Globus pallidus (tissue), 1 donor: ENCODE measurements at regions not wholly inside any gene's neighbourhood (a gene's known extent, or its start where the extent isn't known, plus 50 kb on each side); places are given as distances from the start of the nearest gene placed in this dataset.

Source experiments
- DNase-seq: peaks from one replicate; pipeline ENCODE4 v3.0.0-alpha.2; 2015; ENCODE audit warnings: low spot score

DNA sequence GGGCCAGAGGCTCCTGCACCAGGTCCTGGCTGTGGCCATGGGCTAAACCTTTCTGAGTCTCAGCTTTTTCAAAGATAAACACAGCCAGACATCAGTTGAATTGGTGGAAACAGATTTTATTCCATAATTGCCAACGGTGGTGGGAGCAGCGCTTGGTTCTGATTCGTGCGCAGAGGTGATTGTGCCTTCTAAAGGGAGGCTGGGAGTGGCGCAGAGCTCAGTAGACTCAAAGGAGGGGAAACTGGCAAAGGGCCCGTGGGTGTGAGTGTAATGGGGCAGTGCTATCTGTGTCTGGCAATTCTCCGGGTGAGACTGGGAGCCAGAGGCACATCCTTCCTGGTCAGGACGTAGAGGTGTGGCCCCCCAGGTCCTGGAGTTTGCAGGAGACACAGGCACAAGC is 169.4 kb upstream of the PPP1R26 start:
- no peak for DNase-seq

DNA sequence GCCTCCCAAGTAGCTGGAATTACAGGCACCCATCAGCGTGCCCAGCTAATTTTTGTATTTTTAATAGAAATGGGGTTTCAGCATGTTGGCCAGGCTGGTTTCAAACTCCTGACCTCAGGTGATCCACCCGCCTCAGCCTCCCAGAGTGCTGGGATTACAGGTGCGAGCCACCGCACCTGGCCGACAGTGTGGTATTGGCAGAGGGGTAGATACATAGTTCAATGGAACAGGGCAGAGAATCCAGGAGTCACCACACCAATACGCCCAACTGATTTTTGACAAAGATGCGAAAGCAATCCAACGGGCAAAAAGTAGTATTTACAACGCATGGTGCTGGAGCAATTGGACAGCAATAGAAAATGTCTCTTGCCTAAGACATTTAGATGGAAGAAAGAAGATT is 164.0 kb upstream of the PPP1R26 start:
- DNase-seq: no peak

DNA sequence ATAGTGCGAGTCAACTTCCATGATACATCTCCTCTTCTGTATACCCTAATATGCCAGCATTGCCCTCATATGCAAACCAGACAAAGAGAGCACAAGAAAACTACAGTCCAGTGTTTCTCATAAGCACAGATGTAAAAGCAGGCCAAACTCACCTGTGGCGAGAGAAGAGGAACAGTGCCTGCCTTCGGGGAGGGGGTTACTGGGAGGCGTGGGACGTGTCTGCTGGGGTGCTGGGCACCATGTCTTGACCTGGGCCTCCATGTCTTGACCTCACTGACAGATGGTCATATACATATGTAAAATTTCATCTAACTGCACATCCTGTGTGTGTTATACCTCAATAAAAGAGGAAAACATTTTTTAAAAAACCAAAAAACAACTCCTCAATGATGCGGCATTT is 159.3 kb upstream of the PPP1R26 start:
- no peak for DNase-seq

DNA sequence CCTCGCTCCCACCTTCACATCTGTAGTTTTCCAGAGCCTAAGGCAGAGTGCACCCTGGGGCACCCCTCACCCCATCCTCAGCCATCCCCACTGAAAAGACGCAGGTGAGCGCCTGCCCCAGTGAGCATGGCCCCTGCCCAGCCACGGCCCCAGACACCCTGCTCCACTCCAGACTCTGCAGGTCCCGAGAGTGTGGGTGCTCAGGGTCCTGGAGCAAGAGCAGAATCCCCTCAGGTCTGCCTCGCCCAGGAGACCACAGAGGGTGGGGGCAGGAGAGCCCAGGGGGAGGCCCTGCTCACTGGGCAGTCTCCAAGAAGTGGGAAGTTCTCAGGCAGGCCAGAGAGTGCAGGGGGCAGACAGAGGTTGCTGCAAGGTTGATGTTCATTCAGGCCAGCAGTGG is 158.6 kb upstream of the PPP1R26 start:
- no peak for DNase-seq

DNA sequence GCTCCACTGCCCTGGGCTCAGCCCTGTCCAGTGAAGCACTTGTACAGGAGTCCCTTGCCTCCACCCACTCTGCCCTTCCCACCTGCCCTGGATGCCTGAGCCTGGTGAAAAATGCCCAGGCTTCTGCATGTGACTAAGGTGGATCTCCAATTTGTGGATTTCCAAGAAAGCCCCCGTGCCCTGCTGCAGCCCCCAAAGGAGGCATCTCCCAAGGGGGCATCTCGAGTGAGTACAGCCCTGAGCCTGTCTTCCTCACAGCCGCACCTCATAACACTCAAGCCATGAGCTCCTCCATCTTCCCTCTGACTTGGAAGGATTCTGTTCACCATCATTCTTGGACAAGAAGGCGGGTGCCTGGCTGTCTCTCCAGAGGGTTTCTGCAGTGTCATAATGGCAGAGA is 158.0 kb upstream of the PPP1R26 start:
- no peak for DNase-seq

DNA sequence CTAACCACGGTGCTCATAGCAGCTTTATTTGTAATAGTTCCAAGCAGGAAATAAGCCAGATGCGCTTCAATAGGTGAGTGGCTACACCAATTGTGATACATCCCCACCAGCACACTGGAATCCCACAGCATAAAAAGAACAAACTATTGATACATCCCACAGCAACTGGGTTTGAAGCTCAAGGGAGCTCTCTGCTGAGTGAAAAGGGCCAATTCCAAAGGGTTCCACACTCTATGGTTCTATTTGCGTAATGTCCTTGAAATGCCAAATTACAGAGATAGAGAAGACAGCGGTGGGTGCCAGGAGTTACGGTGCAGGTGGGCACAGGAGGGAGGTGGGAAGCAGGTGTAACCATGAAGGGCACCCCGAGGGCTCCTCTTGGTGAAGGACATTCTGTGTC is 155.3 kb upstream of the PPP1R26 start:
- DNase-seq: no peak

DNA sequence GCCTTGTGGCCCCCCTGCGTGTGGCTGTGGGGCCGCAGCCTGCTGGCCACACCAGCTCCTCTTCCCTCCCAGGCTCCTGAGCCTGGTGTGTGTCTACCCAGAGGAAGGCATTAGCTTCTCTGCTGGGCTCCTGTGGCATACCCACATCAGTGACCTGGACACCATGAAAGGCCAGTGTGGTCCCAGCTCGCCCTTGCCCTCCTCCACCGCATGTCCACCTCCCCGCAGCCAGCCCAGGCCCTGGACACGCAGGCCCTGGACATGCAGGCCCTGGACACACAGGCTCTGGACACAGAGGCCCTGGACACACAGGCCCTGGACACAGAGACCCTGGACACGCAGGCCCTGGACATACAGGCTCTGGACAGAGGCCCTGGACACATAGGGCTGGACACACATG is 153.4 kb upstream of the PPP1R26 start:
- DNase-seq: no peak

DNA sequence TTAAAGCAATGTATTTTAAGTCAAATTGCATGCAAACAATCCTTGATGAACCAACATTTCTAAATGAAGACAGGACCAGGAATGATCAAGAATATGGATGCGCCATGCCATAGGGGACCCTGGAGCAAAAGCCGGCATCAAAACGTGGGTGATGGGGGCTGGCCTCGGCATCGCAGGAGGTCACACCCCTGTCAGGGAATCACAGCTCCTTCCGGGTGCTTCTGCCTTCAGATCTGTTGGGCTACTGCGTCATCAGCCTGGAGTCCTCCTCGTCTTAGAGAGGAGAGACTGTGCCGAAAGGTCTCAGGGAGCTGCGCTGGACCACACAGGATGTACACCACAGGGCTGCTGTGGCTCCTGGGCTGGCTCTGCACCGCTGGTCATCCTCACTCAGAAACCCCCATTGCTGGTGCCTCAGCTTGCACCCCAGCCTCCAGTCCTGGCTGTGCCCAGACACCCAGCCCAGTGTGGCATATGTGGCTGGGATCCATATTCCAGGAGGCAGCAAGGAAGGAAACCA is 152.9 kb upstream of the PPP1R26 start:
- DNase-seq: no peak

DNA sequence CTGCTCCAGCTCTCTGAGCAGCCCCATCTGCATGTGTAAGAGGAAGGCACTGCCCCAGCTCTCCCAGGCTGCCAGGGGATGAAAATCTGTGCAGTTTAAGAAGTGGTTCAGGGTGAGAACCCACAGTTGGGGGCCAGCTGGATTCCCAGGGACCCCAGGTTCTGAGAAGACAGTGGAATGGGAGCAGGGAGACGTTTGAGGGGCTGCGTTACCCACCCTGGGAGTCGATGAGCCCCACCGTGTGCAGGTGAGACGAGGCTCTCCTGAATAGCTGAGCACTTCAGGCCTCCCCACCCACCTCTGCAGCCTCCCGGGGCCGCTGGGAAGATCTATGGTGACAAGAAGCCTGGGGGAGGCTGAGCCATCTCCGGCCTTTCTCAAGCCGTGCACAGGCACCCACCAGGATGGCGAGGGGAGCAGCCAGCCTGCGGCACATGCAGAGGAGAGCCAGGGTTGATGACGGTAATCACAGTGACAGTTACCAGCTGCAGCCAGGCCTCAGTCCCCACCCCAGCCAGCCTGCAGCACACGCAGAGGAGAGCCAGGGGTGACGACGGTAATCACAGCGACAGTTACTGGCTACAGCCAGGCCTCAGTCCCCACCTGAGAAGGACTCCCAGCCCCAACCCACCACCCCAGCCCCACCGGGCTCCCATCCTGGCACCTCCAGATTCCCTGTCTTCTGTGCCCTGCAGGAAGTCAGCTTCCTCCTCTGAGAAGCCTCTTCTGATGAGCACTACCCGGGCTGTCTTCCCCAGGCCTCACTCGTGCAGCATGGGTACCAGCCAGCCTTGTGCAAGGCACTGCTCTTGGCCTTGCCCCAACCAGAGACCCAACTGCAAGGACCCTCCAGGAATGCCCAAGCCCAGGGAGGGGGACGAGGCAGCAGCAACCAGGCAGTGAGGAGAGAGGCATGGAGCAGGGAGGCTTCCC is 150.8 kb upstream of the PPP1R26 start:
- no peak for DNase-seq

DNA sequence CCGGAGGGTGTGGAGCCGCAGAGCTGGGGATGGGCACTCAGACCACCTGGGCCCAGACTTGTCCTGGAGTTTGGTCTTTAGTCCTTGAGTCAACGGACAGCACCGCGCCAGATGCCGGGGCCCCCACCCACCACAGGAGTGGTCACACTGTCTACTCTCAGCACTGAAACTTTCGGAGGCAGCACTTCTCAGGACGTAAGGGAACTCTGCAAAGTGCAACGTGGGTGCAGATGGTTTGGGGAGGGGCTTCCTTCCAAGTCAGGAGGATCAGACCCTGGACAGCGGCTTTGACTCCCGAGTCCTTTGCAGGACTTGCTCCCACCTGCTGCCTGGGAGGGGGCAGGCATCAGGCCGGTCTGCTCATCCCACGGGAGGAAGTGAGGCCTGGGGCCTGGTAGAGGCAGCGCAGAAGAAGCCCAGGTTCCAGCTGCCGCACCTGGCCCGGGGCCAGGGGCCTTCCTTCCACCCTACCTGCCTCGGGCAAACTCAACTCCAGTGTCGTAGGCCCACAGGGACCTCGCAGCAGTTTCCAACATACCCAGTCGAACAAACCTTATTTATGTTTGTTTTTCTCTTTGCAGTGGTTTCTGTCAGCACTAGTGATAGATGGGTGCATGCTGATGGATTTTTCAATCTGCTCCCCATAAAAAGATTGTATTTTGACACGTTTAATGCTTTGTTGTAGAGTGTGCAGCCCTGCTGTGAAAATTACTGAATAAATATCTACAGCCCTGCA is 149.8 kb upstream of the PPP1R26 start:
- no peak for DNase-seq

DNA sequence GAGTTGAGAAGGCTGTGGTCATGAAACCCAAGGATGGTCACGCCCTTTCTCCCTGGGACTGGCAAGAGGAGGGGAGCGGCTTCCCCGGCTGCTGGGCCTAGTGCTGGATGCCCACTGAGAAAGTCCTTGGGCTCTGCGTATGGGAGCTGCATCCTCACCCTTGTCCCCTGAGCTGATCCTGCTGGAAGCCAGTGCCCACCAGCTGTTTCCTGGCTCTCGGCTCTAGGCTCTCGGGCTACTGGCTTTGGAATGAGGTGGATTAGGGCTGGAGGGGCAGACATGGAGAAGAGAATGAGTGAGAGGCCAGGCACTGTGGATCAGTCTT is 149.3 kb upstream of the PPP1R26 start:
- DNase-seq: no peak

DNA sequence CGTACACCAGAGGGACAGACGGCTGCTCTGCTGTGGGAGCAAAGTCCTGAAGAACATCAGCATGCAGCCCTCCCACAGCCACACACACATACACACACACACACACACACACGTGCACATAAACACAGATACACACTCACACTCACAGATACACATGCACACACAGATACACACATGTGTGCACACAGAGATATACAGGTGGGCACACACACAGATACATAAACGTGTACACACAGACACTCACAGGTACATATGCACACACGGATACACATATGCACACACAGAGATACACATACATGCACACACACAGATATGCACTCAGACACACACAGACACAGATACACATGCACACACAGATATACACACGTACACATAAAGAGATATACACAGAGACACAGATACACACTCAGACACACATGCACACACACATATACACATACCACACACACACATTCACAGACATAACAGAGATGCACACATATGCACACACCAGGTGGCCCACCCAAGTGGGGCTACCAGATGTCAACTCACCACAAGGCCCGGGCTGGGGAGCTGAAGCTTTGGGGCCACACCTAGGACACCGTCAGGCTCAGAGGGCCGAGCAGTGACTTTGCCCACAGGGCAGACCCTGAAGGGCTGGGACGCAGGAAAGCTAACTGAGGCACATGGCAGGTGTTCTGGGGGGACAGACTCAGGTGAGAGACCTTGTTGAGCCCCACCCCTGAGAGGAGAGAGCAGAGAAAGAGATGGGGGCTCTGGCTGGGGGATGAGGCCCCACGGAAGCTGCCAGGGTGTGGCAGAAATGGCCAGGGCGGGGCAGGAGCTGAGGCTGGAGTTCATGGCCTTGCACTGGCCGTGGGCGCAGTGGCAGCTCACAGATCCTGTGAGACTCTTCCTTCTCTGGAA is 148.6 kb upstream of the PPP1R26 start:
- DNase-seq: no peak

DNA sequence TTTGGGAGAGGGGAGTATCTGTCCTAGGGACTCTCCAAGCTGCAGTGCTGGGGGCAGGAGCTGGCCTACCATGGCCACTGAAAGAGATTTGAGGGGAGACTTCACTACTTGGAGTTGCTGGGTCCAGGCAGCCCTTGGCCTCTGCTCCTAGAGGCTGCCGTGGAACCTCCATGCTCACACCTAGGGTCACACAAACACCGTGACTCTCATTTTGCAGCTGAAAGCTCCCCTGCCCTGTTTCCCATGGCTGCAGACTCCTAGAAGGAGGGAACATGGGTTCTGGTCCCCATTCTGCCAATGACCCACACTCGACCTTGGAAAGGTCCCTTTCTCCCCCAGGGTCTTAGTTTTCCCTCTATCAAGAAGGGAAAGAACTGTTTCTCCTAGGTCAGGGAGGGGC is 147.1 kb upstream of the PPP1R26 start:
- DNase-seq: no peak

DNA sequence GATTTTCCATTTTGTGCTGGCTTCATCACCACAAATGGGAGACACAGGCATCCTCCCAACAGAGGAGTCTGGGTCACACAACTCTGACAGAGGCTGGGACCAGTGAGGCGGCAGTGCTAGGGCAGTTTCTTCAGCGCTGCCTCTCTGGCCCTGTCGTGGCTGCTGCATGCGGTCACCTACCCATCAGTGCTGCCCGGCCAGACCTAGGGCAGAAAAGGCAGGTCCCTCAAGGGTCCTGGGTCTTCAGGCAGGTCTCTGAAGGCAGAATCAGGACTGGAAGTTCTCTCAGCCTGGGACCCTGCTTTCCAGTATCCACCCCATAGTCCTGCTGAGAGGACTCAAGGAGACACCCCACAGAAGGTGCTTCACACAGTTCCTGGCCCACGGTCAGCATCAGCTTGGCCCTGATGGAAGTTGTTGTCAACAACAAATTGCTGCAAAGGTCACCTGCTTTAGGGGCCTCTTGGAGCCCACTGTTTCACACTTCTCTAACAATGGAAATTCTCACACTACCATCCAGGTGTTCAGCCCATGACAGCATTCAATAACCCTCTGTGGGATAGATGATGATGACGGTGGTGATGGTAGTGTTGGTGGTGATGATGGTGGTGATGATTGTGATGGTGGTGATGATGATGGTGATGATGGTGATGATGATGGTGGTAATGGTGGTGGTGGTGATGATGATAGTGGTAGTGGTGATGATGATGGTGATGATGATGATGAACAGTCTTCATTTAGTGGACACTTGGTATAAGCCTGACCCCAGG is 146.4 kb upstream of the PPP1R26 start:
- no peak for DNase-seq

DNA sequence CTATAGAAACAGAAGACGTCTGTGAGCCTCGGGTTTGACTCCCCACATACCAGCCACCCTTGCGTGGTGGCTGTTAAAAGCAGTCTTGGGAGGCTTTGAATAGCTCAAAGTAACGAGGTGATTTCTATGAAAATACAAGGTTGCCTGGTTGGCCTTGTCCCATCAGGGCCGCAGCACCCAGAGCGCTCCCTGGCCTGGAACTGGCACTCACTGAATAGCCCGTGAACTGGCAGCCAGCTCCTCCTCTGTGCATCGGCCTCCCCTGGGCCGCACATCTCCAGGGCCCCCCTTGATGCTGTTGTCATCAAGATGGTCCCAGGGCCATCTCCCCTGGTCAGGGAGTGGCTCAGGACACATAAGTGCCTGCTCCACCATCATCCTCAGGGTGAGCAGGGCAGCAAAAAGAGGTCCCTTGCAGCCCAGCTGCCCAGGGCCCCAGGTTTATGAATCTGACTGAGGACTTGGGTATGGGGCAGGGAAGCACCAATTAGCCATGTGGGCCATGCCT is 144.6 kb upstream of the PPP1R26 start:
- DNase-seq: no peak

DNA sequence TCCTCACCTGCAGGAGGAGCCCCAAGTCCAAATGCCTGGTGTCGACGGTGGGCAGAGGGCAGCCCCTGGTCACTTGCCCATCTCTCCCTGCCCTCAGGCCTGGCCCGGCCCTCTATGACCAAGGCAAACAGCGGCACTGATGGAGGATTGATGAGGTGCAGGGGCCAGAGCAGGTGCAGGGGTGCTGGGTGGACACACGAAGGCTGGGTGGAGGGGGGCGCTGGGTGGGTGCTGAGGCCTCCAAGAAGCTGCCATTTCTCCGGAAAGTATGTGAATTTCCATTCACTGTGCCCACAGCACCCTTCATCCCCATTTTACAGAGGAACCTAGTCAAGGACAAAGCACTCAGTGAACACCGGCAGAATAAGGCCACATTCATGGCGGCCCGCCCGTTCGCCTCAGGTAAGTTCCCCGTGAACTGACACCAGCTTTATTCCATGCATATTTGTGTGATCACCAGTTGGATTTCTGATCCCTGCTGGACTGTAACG is 143.8 kb upstream of the PPP1R26 start:
- no peak for DNase-seq

DNA sequence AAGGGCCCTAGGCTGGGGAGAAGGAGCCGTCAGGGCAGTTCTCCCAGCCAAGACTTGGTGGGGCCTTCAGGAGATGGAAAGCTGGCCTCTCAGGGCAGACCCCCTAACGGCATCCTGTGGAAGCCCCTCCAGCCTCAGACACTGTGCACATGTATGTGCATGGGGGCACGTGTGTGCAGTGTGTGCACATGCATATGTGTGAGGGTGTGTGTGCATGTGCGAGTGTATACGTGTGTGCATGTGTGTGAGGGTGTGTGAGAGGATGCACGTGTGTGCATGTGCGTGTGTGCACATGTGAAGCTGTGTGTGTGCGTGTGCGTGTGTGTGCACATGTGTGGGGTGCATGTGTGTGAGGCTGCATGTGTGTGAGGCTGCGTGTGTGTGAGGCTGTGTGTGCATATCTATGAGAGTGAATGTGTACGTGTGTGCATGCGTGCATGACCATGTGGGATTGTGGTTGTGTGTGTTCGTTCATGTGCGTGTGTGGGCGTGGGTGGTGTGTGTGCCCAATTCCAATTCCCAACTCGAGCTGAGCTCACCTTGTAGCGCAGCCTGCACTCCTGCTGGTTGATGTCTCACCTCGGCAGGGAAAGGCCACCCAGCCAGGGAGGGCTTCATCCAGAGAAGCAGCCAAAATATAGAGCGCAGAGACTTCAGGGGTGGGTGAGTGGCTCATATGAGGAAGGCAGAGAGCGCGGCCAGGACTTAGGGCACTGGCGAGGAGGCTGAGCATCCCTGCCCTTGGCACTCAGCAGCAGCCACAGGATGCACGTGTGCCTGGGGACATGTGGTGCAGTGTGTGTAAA is 142.7 kb upstream of the PPP1R26 start:
- DNase-seq: no peak

DNA sequence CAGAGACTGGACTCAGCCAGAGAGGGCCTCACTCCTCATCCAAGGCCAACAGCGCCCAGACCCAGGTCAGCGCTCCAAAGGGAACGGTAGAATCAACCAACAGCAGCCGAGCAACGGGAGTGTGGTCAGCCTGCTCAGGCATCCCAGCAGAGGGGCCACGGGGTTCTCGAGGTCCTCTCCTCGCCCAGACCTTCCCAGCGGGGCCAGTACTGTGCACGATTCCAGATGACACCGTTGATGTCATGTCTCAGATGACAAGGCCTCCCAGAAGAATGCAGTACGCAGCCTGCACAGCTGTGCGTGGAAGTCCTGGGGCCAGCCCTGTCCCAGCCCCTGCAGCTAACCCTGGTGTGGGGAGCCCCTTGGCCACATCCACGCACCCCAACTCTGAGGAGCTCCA is 141.0 kb upstream of the PPP1R26 start:
- no peak for DNase-seq

DNA sequence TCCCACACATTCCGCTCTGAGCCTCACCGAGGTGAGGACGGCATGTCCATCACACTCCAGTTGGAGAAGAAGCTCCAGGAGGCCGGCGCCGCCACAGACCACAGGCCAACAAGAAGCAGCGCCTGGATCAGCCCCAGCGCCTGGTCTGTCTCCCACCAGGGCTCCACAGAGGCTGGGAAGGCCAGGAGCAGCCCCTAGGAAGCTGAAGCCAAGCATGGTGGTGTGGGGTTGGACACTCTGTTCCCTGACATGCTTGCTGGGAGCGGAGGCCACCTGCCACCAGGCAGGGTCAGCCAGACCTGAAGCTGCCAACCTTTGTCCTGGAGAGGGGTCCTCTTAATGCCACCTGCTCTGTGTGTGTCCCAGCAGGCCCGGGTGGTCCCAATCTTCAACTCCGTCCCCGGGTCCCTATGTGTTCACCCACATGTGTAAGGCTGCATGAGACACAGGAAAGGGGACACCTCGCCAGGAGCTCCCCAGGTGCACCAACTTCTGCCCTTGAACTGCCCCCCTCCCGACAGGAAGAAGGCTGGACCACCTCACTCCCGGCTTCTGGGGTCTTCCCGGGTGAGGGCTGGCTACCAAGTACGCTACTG is 140.1 kb upstream of the PPP1R26 start:
- no peak for DNase-seq

DNA sequence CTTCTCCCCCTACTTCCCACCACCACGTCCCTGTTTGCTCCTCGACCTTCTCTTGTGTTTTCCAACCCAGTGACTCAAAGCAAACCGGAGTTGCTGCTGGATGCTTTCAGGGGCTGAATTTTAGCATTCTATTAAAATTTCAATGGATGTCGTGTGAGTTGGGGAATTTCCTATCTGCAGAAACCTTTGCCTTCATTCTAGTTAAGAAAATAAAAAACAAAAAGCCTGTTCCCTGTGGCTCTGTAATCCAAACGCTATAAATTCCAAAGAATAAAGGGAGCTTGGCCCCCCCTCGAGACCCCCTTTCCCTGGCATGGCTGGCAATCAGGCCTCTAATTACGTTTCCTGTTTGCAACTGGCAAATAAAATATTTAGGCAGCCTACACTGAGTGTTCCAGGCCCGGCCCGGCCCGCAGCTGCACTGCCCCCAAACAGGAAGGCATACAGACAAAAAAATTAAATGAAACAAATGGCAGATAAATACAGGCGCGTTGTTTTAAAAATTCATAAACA is 139.4 kb upstream of the PPP1R26 start:
- DNase-seq: no peak
